ENCODE measurements at regions not wholly inside any gene's neighbourhood (a gene's known extent, or its start where the extent isn't known, plus 50 kb on each side); places are given as distances from the start of the nearest gene placed in this dataset.

GRCh38 chr11:112722876-112723275, 238.3 kb upstream of the NCAM1 start:
- Histone ChIP-seq H3K9ac (ENCODE audit: low read length) (no peak overlapping the region), H3K9me3 (ENCODE audit: control insufficient read depth, low read length) (no peaks in the 10 kb centered on the region), H3K36me3 (ENCODE audit: control insufficient read depth, insufficient read depth, low read length) (no peaks in the 10 kb centered on the region), H3K27me3 (ENCODE audit: control insufficient read depth, insufficient read depth, low read length) (peaks cover 3% of the 10 kb centered on the region), H3K4me1 (ENCODE audit: control insufficient read depth, insufficient read depth, low read length) (no peaks in the 10 kb centered on the region), H3K4me3 (ENCODE audit: low read length) (no peak overlapping the region)

GRCh38 chr11:112723676-112724495, 237.3 kb upstream of the NCAM1 start:
- H3K4me3 ChIP-seq (ENCODE audit: low read length) = no peak overlapping the region
- no peak overlapping the region for H3K9ac ChIP-seq (ENCODE audit: low read length)
- no peaks in the 10 kb centered on the region for H3K36me3 ChIP-seq (ENCODE audit: control insufficient read depth, insufficient read depth, low read length)
- no peaks in the 10 kb centered on the region for H3K4me1 ChIP-seq (ENCODE audit: control insufficient read depth, insufficient read depth, low read length)
- no peaks in the 10 kb centered on the region for H3K9me3 ChIP-seq (ENCODE audit: control insufficient read depth, low read length)
- peaks cover 3% of the 10 kb centered on the region for H3K27me3 ChIP-seq (ENCODE audit: control insufficient read depth, insufficient read depth, low read length)

- H3K27me3 ChIP-seq (ENCODE audit: control insufficient read depth, insufficient read depth, low read length) = peaks cover 3% of the 10 kb centered on the region
- H3K4me3 ChIP-seq (ENCODE audit: low read length) = no peak overlapping the region
- no peaks in the 10 kb centered on the region for H3K36me3 ChIP-seq (ENCODE audit: control insufficient read depth, insufficient read depth, low read length)
- H3K4me1 ChIP-seq (ENCODE audit: control insufficient read depth, insufficient read depth, low read length) = no peaks in the 10 kb centered on the region
- no peaks in the 10 kb centered on the region for H3K9me3 ChIP-seq (ENCODE audit: control insufficient read depth, low read length)
- H3K9ac ChIP-seq (ENCODE audit: low read length) = no peak overlapping the region
Measured at GRCh38 chr11:112724496-112724790, 236.8 kb upstream of the NCAM1 start.

- H3K9ac ChIP-seq (ENCODE audit: low read length) = no peak overlapping the region
- no peak overlapping the region for H3K4me3 ChIP-seq (ENCODE audit: low read length)
- no peaks in the 10 kb centered on the region for H3K36me3 ChIP-seq (ENCODE audit: control insufficient read depth, insufficient read depth, low read length)
- no peaks in the 10 kb centered on the region for H3K9me3 ChIP-seq (ENCODE audit: control insufficient read depth, low read length)
- no peaks in the 10 kb centered on the region for H3K4me1 ChIP-seq (ENCODE audit: control insufficient read depth, insufficient read depth, low read length)
- peaks cover 3% of the 10 kb centered on the region for H3K27me3 ChIP-seq (ENCODE audit: control insufficient read depth, insufficient read depth, low read length)
Measured at GRCh38 chr11:112725636-112726035, 235.6 kb upstream of the NCAM1 start.

- no peaks in the 10 kb centered on the region for H3K4me1 ChIP-seq (ENCODE audit: control insufficient read depth, insufficient read depth, low read length)
- H3K27me3 ChIP-seq (ENCODE audit: control insufficient read depth, insufficient read depth, low read length) = peaks cover 3% of the 10 kb centered on the region
- no peaks in the 10 kb centered on the region for H3K36me3 ChIP-seq (ENCODE audit: control insufficient read depth, insufficient read depth, low read length)
- no peak overlapping the region for H3K9ac ChIP-seq (ENCODE audit: low read length)
- no peaks in the 10 kb centered on the region for H3K9me3 ChIP-seq (ENCODE audit: control insufficient read depth, low read length)
- no peak overlapping the region for H3K4me3 ChIP-seq (ENCODE audit: low read length)
Measured at GRCh38 chr11:112727341-112727841, 233.8 kb upstream of the NCAM1 start.

GRCh38 chr11:112728288-112728687, 232.9 kb upstream of the NCAM1 start:
- Histone ChIP-seq H3K36me3 (ENCODE audit: control insufficient read depth, insufficient read depth, low read length) (no peaks in the 10 kb centered on the region), H3K4me1 (ENCODE audit: control insufficient read depth, insufficient read depth, low read length) (no peaks in the 10 kb centered on the region), H3K27me3 (ENCODE audit: control insufficient read depth, insufficient read depth, low read length) (peaks cover 3% of the 10 kb centered on the region), H3K9me3 (ENCODE audit: control insufficient read depth, low read length) (no peaks in the 10 kb centered on the region), H3K4me3 (ENCODE audit: low read length) (no peak overlapping the region), H3K9ac (ENCODE audit: low read length) (no peak overlapping the region)

- Histone ChIP-seq H3K9me3 (ENCODE audit: control insufficient read depth, low read length) (no peaks in the 10 kb centered on the region), H3K4me3 (ENCODE audit: low read length) (no peak overlapping the region), H3K9ac (ENCODE audit: low read length) (no peak overlapping the region), H3K27me3 (ENCODE audit: control insufficient read depth, insufficient read depth, low read length) (peaks cover 3% of the 10 kb centered on the region), H3K4me1 (ENCODE audit: control insufficient read depth, insufficient read depth, low read length) (no peaks in the 10 kb centered on the region), H3K36me3 (ENCODE audit: control insufficient read depth, insufficient read depth, low read length) (no peaks in the 10 kb centered on the region)
Measured at GRCh38 chr11:112728716-112729115, 232.5 kb upstream of the NCAM1 start.

GRCh38 chr11:112730591-112730990, 230.6 kb upstream of the NCAM1 start:
- Histone ChIP-seq H3K9ac (ENCODE audit: low read length) (no peak overlapping the region), H3K9me3 (ENCODE audit: control insufficient read depth, low read length) (no peaks in the 10 kb centered on the region), H3K4me1 (ENCODE audit: control insufficient read depth, insufficient read depth, low read length) (no peaks in the 10 kb centered on the region), H3K4me3 (ENCODE audit: low read length) (no peak overlapping the region), H3K36me3 (ENCODE audit: control insufficient read depth, insufficient read depth, low read length) (no peaks in the 10 kb centered on the region), H3K27me3 (ENCODE audit: control insufficient read depth, insufficient read depth, low read length) (peaks cover 3% of the 10 kb centered on the region)

GRCh38 chr11:112731538-112731937, 229.7 kb upstream of the NCAM1 start:
- Histone ChIP-seq H3K36me3 (ENCODE audit: control insufficient read depth, insufficient read depth, low read length) (no peaks in the 10 kb centered on the region), H3K4me3 (ENCODE audit: low read length) (no peak overlapping the region), H3K4me1 (ENCODE audit: control insufficient read depth, insufficient read depth, low read length) (no peaks in the 10 kb centered on the region)

GRCh38 chr11:112732031-112732430, 229.2 kb upstream of the NCAM1 start:
- Histone ChIP-seq H3K4me3 (ENCODE audit: low read length) (no peak overlapping the region), H3K27me3 (ENCODE audit: control insufficient read depth, insufficient read depth, low read length) (no peaks in the 10 kb centered on the region), H3K9me3 (ENCODE audit: control insufficient read depth, low read length) (no peaks in the 10 kb centered on the region), H3K9ac (ENCODE audit: low read length) (no peak overlapping the region), H3K4me1 (ENCODE audit: control insufficient read depth, insufficient read depth, low read length) (no peaks in the 10 kb centered on the region), H3K36me3 (ENCODE audit: control insufficient read depth, insufficient read depth, low read length) (no peaks in the 10 kb centered on the region)

More at GRCh38 chr11:112731538-112731937, 229.7 kb upstream of the NCAM1 start:
- peaks cover 3% of the 10 kb centered on the region for H3K27me3 ChIP-seq (ENCODE audit: control insufficient read depth, insufficient read depth, low read length)
- H3K9ac ChIP-seq (ENCODE audit: low read length) = no peak overlapping the region
- H3K9me3 ChIP-seq (ENCODE audit: control insufficient read depth, low read length) = no peaks in the 10 kb centered on the region

- H3K4me3 ChIP-seq (ENCODE audit: low read length) = no peak overlapping the region
- no peaks in the 10 kb centered on the region for H3K4me1 ChIP-seq (ENCODE audit: control insufficient read depth, insufficient read depth, low read length)
- H3K9me3 ChIP-seq (ENCODE audit: control insufficient read depth, low read length) = no peaks in the 10 kb centered on the region
- no peak overlapping the region for H3K9ac ChIP-seq (ENCODE audit: low read length)
- no peaks in the 10 kb centered on the region for H3K27me3 ChIP-seq (ENCODE audit: control insufficient read depth, insufficient read depth, low read length)
- H3K36me3 ChIP-seq (ENCODE audit: control insufficient read depth, insufficient read depth, low read length) = no peaks in the 10 kb centered on the region
Measured at GRCh38 chr11:112734207-112734606, 227.0 kb upstream of the NCAM1 start.

- Histone ChIP-seq H3K27me3 (ENCODE audit: control insufficient read depth, insufficient read depth, low read length) (no peaks in the 10 kb centered on the region), H3K36me3 (ENCODE audit: control insufficient read depth, insufficient read depth, low read length) (no peaks in the 10 kb centered on the region), H3K9me3 (ENCODE audit: control insufficient read depth, low read length) (no peaks in the 10 kb centered on the region), H3K4me1 (ENCODE audit: control insufficient read depth, insufficient read depth, low read length) (no peaks in the 10 kb centered on the region), H3K4me3 (ENCODE audit: low read length) (no peak overlapping the region), H3K9ac (ENCODE audit: low read length) (no peak overlapping the region)
Measured at GRCh38 chr11:112735470-112735869, 225.8 kb upstream of the NCAM1 start.

All from mucosa of stomach (tissue), 1 donor.